ENCODE measurements at regions not wholly inside any gene's neighbourhood (a gene's known extent, or its start where the extent isn't known, plus 50 kb on each side); places are given as distances from the start of the nearest gene placed in this dataset.

DNA sequence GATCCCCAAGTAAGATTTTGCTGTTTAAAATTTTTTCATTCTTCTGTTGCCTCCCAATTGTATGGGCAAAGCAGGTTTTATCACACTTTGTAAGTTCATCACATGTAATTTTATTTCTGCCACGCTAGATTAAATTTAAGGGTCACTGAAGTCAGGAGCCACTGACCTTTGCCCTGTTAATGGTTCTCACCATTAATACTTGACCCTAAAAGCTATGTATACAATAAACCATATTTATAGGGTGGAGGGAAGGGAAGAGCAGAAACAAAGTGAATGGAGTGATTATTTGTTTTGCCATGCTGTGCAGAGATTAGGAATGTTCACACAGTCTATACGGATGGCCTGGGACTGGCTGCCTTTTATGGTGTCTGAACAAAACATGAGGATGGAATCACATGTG is 186.7 kb downstream of the BMP2 start:
- intact Hi-C loops (cut with micrococcal nuclease), result no loop called here

DNA sequence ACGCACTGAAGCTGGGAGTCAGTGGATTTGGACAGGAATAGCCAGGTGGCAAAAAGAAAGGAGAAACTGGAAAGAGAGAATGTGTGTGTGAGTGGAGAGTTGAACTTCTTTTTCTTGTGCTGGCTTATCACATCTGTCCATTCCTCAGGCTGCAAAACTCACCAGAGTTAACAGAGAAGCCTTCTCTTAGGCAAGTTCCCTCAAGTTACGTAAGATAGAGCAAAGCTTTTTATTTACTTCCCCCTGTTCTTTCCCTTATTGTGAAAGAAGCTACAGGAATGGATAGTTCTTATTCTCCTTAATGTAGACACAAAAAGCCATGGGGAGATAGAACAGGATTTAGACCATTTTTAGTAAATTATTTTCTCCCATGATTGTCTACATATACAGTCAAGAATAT is 188.6 kb downstream of the BMP2 start:
- intact Hi-C loops (cut with micrococcal nuclease), result no loop called here

DNA sequence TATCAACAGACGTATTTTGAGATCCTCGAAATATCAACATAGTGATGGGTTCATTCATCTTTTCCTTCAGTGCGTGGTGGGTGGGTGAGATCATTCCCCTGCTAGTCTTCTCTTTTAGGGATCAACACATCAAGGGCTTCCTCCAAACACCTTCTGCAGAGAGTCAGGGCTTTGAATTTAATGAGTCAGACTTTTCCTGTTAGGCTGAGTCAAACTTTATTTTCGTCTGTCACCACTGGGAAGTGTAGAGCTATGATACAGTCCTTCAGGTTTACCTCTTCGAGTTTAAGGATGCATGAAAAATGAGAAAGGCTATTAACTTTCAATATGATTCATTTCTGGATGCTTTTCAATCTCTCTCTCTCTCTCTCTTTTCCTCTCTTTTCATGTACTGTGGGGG is 189.1 kb downstream of the BMP2 start:
- intact Hi-C loops (cut with micrococcal nuclease), result no loop called here

DNA sequence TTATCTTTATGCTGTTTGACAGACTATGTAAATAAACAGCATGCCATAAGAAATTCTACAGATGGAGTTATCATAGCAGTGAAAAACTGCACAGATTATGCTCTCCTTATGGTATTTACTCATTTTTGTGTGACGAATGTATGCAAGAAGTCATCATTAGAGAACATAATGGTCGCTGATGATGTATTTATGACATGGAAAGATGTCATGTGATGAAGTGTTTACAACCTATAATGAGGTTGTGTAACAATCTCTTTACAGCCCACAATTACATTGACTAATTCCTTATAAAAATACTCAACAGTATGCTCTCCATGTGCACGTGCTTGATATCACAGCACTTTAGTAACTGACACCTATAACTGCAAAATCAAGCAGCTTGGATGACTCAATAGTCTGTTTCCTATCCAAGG is 192.4 kb downstream of the BMP2 start:
- intact Hi-C loops (cut with micrococcal nuclease), result loop anchor here (10.0 kb wide), 1 partner anchor 65 kb away; no protein-coding TSS in a partner anchor

DNA sequence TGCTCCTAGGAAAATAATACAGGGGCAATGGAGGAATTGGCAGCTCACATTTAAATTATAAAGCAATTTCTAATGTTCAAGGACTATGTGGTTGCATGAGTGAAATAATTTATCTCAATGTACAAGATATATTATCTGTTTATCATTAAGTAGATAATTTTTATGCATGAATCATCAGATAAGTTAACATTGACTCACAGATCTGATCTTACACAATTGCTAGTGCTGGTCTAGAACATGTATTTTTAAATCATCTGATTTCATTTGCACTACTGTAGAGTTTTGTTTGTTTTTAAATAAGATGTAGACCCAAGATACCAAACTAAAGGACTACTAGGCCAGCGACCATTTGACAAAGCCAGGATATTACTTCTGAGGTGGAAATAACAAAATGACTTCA is 199.2 kb downstream of the BMP2 start:
- intact Hi-C loops (cut with micrococcal nuclease), result loop anchor here (10.0 kb wide), 1 partner anchor 58 kb away; no protein-coding TSS in a partner anchor

DNA sequence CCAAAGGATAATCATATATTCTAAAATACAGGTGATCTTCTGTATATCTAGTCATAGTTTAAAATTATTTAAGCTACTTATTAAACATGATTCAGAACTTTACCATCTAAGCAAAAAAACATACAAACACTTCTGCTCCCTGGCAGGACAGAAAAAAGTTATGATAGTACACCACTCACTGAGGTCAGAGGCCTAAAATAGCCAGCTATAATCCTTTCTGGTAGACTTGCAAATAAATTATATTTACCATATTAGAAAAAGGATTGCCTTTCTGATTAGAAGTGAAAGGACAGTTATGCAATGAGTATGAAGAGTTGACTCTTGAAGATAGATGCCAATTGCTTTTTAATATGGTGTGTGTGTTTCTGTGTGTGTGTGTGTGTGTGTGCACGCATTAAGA is 207.4 kb downstream of the BMP2 start:
- intact Hi-C loops (cut with micrococcal nuclease), result no loop called here

DNA sequence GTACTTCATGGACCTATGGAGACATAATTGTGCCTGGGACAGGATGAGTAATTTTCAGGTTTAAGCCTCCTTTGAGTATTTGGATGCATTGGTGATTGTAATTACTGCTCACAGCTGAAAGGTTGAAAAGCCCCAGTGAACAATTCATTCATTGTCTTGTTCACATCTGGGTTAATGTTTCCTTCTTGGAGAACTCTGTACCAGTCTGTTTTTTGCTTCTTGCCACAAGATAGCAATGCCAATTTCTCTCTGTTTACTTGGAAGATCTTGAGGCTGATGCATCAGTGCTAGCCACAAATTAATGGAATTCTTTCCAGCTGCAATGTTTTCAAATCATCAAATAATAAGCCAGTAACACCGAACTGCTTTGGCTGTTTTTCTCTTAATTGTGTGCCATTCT is 207.8 kb downstream of the BMP2 start:
- intact Hi-C loops (cut with micrococcal nuclease), result no loop called here

DNA sequence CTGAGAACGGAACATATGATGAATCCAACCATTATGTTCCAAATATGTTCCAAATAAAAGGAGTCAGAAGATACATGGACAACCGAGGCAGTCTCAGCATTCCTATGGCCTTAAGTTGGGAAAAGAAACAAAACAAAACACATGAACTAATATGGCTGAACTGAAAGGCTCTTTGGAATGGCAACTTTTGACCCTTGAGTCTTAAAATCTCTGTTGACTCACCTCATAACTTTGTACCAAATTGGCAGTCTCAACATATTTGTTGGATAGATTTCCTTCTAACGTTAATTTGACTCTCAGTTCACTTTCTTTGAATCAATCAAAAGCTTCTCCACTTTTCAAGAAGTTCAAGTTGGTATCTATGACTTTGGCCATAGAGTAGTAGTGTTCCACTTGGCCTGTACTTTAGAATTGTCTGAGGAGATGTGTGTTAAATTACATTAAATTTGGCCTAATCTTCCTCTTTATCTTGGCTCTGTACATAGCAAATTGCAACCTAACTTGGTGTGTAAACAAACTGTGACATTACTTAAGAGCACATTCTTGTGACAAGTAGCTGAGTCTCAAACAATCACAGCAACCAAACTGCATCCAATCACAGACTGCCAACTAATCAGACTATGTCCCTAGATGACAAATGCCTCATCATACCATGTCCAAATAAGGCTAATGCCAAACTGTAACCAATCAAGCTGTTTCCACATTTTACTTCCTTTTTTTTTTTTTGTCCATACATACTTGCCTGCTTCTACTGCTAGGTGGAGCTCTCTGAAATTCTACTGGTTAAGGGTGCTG is 208.8 kb downstream of the BMP2 start:
- intact Hi-C loops (cut with micrococcal nuclease), result no loop called here

DNA sequence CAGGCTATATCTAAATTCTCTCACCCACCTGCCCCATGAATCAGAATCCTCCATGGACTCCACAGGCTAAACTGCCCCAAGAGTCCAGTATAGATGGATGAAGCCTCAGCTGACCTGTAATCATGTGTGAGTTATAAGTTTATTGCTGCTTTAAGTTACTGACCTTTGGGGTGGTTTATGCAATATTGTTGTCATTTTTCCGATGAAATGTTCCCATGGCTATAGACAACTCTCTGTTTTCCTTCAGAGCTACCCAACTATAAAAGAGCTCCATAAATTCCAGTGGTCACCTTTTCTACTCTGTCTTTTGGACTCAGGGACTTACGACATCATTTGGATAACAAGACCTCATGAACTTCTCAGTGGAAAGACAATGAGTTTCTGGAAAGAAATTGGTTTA is 212.1 kb downstream of the BMP2 start:
- intact Hi-C loops (cut with micrococcal nuclease), result no loop called here

DNA sequence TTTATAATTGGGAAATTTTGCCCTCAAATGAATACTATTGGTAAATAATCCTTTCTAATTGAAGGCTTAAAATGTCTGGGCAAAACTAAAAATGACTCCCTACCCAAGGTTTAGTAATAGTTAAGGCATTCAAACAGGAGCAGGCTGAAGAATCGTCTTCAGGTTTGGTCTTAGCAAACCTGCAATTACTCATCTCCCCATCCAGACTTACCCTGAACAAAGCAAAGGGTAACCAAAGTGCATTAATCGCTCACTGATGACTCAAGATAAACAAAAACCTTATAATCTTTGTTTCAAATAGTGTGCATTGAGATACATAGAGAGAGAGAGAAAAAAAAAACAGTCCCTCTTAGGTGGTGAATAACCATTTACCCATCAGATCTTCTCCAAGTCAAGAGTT is 225.5 kb downstream of the BMP2 start:
- intact Hi-C loops (cut with micrococcal nuclease), result no loop called here

DNA sequence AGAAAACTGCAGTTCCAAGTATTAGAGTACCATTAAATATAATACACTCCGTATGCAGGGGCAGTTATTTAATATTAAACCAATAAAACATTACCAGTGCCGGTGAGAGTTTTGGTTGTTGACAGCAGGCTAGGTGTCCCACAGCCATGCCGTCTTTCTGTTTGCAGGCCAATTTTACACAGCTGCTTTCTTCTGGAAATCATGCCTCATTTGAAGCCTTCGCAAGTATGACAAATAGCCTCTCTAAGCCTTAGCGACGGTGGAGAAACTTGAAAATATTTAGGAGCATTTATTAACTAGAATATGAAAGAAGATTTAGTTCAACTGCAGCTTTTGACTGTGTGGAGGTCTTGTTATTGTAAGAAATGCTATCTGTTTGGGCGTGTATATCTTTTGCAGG is 226.0 kb downstream of the BMP2 start:
- intact Hi-C loops (cut with micrococcal nuclease), result no loop called here

DNA sequence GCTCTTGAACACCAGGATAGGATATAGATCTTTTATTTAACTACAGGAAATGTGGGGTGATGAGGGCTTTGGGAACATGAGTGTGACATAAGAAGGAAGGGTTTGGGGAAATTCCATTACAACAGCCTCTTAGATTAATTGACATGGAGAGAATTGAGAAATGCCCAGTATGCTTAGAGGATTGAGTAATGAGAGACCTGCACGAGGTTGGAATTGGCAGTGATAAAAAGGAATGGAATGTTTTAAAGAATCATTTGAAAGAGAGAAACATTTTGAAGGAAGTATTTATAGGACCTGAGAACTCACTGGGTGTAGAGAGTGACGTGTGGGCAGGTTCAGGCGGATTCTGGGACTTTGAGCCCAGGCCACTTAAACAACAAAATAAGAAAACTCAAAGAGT is 227.0 kb downstream of the BMP2 start:
- intact Hi-C loops (cut with micrococcal nuclease), result no loop called here

DNA sequence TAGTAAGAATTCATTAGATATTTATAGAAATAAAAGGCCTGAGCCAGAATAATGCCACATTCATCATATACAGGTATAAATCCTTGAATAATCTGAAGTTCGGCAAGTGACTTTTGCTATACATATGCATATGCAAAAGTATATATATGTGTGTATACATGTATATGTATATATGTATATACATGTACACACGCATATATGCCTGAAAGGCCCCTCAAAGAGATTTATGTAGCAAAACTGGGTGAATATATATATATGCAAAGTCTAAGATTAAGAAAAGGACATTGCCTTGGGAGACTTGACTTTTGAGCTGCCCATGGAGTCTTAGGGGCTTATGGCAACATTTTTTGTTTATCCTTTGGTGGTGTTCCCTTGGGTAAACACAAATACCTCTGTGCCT is 231.4 kb downstream of the BMP2 start:
- intact Hi-C loops (cut with micrococcal nuclease), result no loop called here

DNA sequence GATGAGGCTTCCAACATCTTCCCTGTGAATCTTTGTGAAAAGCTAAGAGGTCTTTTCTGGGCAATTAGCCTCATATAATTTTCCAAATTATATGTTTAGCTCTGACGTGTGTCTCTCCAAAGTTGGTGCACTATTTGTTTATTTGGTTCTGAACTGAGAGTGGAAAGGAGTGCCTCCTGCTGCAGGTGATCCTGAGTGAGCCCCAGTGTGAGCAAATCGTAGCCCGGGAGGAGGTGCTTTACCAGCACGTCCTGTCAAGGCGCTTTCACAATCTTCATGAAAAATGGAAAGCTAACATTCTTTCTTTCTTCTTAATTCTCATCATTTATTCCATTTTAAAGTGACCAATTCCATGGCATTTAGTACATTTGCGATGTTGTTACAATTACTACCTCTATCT is 231.9 kb downstream of the BMP2 start:
- intact Hi-C loops (cut with micrococcal nuclease), result no loop called here

DNA sequence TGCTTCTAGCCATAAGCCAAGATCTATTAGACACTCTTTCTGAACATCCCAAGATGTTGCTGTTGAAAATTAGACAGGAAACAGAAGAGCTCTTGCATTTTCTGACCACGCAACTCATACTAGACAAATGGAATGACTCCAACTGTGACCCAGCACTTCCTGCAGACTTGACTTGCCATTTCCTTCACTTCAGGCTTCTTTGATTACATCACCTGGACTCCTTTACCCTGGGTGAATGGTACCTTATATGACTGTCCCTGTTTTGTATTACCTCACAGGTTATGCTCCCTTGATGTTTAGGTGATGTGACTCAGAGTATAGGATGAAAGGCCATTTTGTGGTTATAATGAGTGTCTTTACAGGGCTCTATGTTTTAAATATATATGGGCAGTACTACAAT is 236.1 kb downstream of the BMP2 start:
- intact Hi-C loops (cut with micrococcal nuclease), result no loop called here

DNA sequence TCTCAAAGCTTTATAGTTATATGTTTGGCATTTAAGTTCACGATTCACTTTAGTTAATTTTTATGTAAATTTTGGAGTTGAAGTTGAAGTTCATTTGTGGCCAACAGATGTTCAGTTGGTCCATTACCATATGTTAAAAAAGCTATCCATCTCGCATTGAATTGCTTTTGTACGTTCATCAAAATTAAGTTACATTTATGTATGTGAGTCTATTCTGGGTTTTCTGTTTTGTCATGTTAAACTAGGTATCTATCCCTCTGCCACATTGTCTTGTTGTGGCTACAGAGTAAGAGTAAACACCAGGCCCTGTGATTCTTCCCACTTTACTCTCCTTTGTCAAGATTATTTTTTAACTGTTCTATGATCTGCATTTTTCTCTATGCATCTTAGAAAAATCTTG is 237.3 kb downstream of the BMP2 start:
- intact Hi-C loops (cut with micrococcal nuclease), result loop anchor here (5.0 kb wide), 1 partner anchor 472 kb away; no protein-coding TSS in a partner anchor

DNA sequence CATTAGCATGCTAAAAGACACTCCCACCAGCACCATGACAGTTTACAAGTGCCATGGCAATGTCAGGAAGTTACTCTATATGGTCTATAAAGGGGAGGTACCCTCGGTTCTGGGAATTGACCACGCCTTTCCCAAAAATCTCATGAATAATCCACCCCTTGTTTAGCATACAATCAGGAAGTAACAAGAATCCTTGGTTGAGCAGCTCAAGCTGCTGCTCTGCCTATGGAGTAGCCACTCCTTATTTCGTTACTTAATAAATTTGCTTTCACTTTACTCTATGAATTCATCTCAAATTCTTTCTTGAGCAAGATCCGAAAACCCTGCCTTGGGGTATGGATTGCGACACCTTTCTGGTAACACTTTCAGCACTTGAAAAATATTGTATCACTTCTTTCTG is 243.0 kb downstream of the BMP2 start:
- intact Hi-C loops (cut with micrococcal nuclease), result no loop called here

DNA sequence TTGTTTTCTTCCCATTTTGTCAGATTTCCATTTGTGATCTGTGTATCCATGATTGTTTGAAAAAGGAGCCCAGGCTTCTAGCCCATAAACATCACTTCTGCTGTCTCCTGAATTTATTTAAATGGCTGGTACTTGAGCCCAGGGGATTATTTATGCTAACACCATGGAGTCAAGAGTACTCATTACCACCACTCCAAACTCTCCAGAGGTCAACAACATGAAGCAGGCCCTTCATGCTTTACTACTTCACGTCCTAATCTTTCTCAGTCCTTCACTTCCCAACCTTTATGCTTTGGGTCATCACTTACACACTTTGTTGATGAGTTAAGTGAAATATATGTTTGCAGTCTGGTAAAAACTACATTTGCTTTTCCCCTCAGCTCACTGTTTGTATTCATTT is 247.8 kb downstream of the BMP2 start:
- intact Hi-C loops (cut with micrococcal nuclease), result no loop called here

DNA sequence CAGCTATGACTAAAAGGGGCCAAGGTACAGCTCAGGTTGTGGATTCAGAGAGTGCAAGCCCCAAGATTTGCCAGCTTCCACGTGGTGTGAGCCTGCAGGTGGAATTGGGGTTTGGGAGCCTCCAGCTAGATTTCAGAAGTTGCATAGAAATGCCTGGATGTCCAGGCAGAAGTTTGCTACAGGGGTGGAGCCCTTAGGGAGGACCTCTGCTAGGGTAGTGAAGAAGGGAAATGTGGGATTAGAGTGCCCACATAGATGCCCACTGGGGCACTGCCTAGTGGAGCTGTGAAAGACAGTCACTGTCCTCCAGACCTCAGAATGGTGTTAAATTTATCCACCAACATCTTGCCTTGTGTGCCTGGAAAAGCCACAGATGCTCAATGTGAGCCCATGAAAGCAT is 255.1 kb downstream of the BMP2 start:
- intact Hi-C loops (cut with micrococcal nuclease), result loop anchor here (10.0 kb wide), 1 partner anchor 58 kb away; no protein-coding TSS in a partner anchor

DNA sequence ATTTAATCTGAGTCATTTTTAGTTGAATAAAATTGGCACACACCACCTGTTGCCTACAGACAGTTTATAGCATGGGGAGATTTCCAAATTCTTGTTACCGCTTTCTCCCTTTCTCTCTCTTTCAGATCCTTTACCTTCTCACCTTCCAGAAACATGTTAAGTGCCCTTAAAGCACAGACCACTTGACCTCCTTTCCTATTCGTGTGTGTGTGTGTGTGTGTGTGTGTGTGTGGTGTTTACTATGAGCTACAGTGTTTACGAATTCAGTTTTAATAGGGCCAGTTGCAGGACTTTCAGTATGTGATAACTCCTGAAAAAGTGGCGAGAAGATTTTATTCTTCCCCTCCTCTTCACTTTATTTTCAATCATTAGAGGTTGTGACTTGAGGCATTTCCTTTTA is 258.1 kb downstream of the BMP2 start:
- intact Hi-C loops (cut with micrococcal nuclease), result loop anchor here (10.0 kb wide), 1 partner anchor 61 kb away; no protein-coding TSS in a partner anchor

DNA sequence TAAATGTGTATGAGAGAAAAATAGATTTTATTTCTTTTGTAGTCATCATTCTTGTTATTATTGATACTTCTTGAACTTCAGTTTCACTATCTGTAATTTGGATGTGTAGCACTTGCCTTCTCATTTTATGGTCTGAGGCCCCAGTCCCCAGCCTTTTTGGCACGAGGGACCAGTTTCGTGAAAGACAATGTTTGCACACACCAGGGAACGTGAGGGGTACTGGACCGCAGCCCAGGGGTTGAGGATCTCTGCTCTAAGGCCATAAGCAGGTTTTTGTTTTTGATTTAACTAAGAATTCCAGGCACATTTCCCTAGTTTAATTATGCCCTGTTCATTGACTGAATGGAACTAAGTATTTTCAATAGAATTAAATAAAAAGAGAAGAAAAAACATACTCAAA is 261.5 kb downstream of the BMP2 start:
- intact Hi-C loops (cut with micrococcal nuclease), result loop anchor here (10.0 kb wide), 1 partner anchor 64 kb away; no protein-coding TSS in a partner anchor

DNA sequence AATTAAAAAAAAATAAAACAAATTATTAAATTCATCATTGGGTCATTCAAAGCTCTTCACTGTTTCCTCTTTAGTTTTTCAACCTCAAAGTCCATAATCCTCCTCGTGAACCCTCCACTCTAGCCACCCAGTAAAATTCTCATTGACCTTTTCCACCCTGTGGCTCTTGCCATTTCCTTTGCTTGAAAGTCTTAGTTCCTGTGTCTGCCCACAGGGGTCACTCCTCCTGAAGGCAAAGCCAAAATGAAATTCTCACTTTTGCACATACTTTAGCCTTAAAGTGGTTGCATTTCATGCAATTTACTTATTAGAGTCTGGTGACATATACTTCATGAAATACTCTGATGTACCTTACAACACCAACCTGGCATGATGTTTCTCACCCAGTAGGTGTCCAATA is 263.7 kb downstream of the BMP2 start:
- intact Hi-C loops (cut with micrococcal nuclease), result no loop called here

DNA sequence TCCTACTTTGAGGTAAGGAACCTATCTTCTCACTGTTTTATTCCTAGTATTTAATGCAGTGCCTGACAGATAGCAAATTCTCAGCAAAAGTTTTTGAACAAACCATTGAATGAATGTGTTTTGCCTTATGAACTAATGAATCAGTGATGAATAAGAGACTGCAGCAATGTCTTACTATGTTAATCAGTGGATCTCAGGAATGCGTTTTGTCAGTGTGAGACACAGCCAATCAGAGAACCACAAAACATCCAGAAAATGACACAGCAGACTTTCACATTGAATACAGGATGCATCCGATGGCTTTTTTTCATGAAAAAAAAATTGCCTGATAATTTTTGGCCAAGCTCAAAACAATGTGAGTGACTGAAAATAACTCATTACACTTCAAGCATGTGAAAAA is 270.5 kb downstream of the BMP2 start:
- intact Hi-C loops (cut with micrococcal nuclease), result no loop called here

Measured in T-helper 2 cell treated with Interferon-gamma antibody and Interleukin-4, amounts not matched to agents 100 ng/mL and 5 ng/mL, for 36 hours (primary cell).